HCT116 (cell line): ENCODE measurements at regions not wholly inside any gene's neighbourhood (a gene's known extent, or its start where the extent isn't known, plus 50 kb on each side); places are given as distances from the start of the nearest gene placed in this dataset.

Source experiments
- FOSL1 ChIP-seq: IDR thresholded peaks from 2 replicates; pipeline ENCODE4 v1.6.1; 2012; ENCODE audit warnings: low read depth
- POLR2A ChIP-seq: IDR thresholded peaks from 2 replicates; pipeline ENCODE4 v1.7.0; 2011; ENCODE audit warnings: borderline replicate concordance; ENCODE audit not compliant: insufficient read depth, insufficient read length; ENCODE audit errors: extremely low read depth
- TF ChIP-seq, protein P1 (sequence below), 3 experiments: fragments of 200-600 bp in 1 of 3; sonication (generic) in 1 of 3; IDR thresholded peaks in 2 of 3; conservative IDR thresholded peaks in 1 of 3; 2 replicates each; pipeline ENCODE4 v1.5.1; 2012 to 2017; ENCODE audit warnings: low read depth in 2 of 3, low read length in 2 of 3, antibody characterized with exemption in 1 of 3, borderline replicate concordance in 1 of 3, control low read depth in 1 of 3, mild to moderate bottlenecking in 1 of 3, mixed read lengths in 1 of 3, mixed run types in 1 of 3, moderate library complexity in 1 of 3; ENCODE audit not compliant: insufficient read depth in 1 of 3

DNA sequence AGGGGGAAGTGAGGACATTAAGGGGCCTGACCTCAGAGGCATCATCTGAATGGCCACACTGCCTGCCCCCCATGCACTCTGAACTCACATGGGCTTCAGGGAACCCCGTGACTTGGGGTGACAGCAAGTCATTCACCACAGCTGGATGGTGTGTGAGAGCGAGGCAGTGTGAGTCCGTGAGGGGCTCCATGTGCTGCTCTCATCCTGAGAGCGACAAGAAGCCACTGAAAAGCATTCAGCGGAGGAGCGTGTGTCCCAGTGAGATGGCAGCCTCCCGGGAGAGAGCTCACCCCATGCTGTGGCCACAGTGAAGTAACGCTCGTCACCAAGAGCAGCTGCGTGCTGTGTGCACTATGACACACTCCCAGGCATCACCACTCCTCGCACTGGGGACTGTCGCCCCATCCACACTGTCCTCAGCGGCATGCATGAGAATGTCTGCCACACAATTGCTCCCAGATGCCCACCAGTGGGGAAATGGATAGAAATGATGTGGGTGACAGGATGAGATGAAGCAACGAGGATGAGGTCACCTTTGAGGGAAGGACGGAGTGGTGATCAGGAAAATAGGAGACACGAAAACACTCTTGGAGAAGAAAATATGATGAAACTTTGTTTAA is 213.0 kb upstream of the RAB6C start:
- TF ChIP-seq POLR2A (no peak), FOSL1 (no peak)
- TF ChIP-seq, protein P1, sequence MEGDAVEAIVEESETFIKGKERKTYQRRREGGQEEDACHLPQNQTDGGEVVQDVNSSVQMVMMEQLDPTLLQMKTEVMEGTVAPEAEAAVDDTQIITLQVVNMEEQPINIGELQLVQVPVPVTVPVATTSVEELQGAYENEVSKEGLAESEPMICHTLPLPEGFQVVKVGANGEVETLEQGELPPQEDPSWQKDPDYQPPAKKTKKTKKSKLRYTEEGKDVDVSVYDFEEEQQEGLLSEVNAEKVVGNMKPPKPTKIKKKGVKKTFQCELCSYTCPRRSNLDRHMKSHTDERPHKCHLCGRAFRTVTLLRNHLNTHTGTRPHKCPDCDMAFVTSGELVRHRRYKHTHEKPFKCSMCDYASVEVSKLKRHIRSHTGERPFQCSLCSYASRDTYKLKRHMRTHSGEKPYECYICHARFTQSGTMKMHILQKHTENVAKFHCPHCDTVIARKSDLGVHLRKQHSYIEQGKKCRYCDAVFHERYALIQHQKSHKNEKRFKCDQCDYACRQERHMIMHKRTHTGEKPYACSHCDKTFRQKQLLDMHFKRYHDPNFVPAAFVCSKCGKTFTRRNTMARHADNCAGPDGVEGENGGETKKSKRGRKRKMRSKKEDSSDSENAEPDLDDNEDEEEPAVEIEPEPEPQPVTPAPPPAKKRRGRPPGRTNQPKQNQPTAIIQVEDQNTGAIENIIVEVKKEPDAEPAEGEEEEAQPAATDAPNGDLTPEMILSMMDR (IDR thresholded peaks at IDR 0.05 in 2 of 3, conservative IDR thresholded peaks at IDR 0.05 in 1 of 3; ENCODE audit: borderline replicate concordance in 1 of 3, insufficient read depth in 1 of 3, low read depth in 2 of 3, low read length in 2 of 3) = no peak
